ENCODE measurements at regions not wholly inside any gene's neighbourhood (a gene's known extent, or its start where the extent isn't known, plus 50 kb on each side); places are given as distances from the start of the nearest gene placed in this dataset.
"Not testable (repeated sequence)": the region's sequence is repeated elsewhere in the genome, so short reads cannot be mapped to it uniquely, and the experiment has no call there.

DNA sequence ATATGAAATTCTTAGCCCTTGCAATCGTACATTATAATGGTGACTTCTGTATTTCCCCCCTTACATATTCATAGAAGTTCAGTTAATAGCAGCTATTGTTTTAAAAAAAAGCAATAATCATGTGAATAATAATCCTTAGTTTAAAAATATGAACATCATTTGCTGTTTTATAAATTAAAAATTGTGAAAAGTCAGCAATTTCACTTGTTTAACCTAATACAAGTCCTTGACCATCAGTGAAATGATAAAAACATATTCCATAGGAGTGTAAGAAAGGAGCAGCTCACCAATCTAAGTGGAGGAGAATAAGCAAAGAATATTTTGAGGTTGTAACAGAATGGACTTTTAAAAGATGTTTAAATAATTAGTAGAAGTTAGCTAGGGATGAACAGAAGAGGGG, 650.2 kb downstream of the SUCLG1 start:
- Histone ChIP-seq H3K4me3 (ENCODE audit: low read length) (no peak overlapping the region), H3K27me3 (replicated peaks; ENCODE audit: insufficient read depth, low read length) (no peaks in the 10 kb centered on the region), H2AFZ (ENCODE audit: low read length) (no peak overlapping the region), H4K20me1 (ENCODE audit: insufficient read depth, low read length) (no peaks in the 10 kb centered on the region), H3K27ac (ENCODE audit: low read length) (no peak overlapping the region), H3K9ac (ENCODE audit: low read length) (no peak overlapping the region), H3K4me2 (ENCODE audit: low read depth, low read length) (no peak overlapping the region), H3K9me3 (replicated peaks; ENCODE audit: insufficient read depth, low read length) (no peaks in the 10 kb centered on the region), H3K9me2 (replicated peaks; ENCODE audit: insufficient read depth, low read length) (no peaks in the 10 kb centered on the region), H3K4me1 (ENCODE audit: low read length) (no peaks in the 10 kb centered on the region), H3F3A (ENCODE audit: insufficient read depth, low read length) (no peaks in the 10 kb centered on the region), H3K79me2 (ENCODE audit: low read length) (no peaks in the 10 kb centered on the region), H3K36me3 (replicated peaks; ENCODE audit: insufficient read depth, low read length) (no peaks in the 10 kb centered on the region)
- TF ChIP-seq EZH2 (optimal IDR thresholded peaks at IDR 0.05; ENCODE audit: low read depth, low read length) (no peak), EZH2phosphoT487 (IDR thresholded peaks at IDR 0.05; ENCODE audit: low read length) (no peak)
- TF ChIP-seq, protein P1, sequence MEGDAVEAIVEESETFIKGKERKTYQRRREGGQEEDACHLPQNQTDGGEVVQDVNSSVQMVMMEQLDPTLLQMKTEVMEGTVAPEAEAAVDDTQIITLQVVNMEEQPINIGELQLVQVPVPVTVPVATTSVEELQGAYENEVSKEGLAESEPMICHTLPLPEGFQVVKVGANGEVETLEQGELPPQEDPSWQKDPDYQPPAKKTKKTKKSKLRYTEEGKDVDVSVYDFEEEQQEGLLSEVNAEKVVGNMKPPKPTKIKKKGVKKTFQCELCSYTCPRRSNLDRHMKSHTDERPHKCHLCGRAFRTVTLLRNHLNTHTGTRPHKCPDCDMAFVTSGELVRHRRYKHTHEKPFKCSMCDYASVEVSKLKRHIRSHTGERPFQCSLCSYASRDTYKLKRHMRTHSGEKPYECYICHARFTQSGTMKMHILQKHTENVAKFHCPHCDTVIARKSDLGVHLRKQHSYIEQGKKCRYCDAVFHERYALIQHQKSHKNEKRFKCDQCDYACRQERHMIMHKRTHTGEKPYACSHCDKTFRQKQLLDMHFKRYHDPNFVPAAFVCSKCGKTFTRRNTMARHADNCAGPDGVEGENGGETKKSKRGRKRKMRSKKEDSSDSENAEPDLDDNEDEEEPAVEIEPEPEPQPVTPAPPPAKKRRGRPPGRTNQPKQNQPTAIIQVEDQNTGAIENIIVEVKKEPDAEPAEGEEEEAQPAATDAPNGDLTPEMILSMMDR (IDR thresholded peaks at IDR 0.05; ENCODE audit: low read length), result no peak
- DNase-seq, result no peak

DNA sequence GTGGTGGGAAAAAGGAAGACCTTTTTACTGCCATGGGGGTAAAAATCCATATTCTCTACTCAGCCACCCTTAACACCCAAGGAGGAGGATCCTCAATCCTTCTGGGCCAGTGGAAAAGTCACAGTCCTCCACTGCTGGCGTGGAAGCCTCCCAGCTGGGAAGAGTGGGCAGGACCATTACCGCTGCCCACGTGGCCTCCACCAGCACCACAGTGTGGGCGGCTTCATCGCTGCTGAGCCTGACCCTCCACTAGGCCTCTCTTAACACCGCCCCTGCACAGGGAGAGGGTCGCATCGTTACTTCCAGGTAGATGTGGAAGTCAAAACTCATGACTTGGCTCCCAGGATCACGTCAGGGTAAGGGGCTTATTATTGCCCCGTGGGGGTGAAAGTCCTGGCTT, 656.5 kb downstream of the SUCLG1 start:
- DNase-seq, result no peak
- TF ChIP-seq, protein P1 (IDR thresholded peaks at IDR 0.05; ENCODE audit: low read length), result no peak
- TF ChIP-seq EZH2phosphoT487 (IDR thresholded peaks at IDR 0.05; ENCODE audit: low read length) (no peak), EZH2 (optimal IDR thresholded peaks at IDR 0.05; ENCODE audit: low read depth, low read length) (no peak)
- Histone ChIP-seq H3K4me3 (ENCODE audit: low read length) (no peak overlapping the region), H3K4me1 (ENCODE audit: low read length) (no peaks in the 10 kb centered on the region), H4K20me1 (ENCODE audit: insufficient read depth, low read length) (no peaks in the 10 kb centered on the region), H3K27me3 (replicated peaks; ENCODE audit: insufficient read depth, low read length) (no peaks in the 10 kb centered on the region), H3K36me3 (replicated peaks; ENCODE audit: insufficient read depth, low read length) (no peaks in the 10 kb centered on the region), H3K4me2 (ENCODE audit: low read depth, low read length) (no peak overlapping the region), H2AFZ (ENCODE audit: low read length) (no peak overlapping the region), H3K9ac (ENCODE audit: low read length) (no peak overlapping the region), H3K9me3 (replicated peaks; ENCODE audit: insufficient read depth, low read length) (no peaks in the 10 kb centered on the region), H3F3A (ENCODE audit: insufficient read depth, low read length) (no peaks in the 10 kb centered on the region), H3K79me2 (ENCODE audit: low read length) (no peaks in the 10 kb centered on the region), H3K27ac (ENCODE audit: low read length) (no peak overlapping the region), H3K9me2 (replicated peaks; ENCODE audit: insufficient read depth, low read length) (no peaks in the 10 kb centered on the region)

DNA sequence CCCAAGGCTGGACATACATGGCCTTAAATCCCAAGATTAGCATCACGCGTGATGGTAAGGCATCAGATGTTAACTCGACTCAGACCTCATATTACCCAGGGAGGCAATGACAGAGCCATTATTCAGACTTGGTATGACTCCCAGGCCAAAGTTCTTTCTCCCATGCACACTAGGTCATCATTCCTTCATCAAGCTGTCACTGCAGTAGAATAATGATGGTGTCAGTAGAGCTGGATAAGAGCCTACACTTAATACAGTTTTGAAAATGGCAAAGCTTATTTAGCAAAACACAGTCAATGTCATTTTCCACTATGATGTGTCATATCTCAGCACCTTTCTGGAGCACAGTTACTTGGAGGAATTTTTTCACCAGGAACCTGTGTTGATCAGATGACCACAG, 663.3 kb downstream of the SUCLG1 start:
- Histone ChIP-seq H3K9me3 (replicated peaks; ENCODE audit: insufficient read depth, low read length) (no peaks in the 10 kb centered on the region), H3K9me2 (replicated peaks; ENCODE audit: insufficient read depth, low read length) (no peaks in the 10 kb centered on the region), H3F3A (ENCODE audit: insufficient read depth, low read length) (no peaks in the 10 kb centered on the region), H3K27ac (ENCODE audit: low read length) (no peak overlapping the region), H3K36me3 (replicated peaks; ENCODE audit: insufficient read depth, low read length) (no peaks in the 10 kb centered on the region), H2AFZ (ENCODE audit: low read length) (no peak overlapping the region), H4K20me1 (ENCODE audit: insufficient read depth, low read length) (no peaks in the 10 kb centered on the region), H3K4me2 (ENCODE audit: low read depth, low read length) (no peak overlapping the region), H3K4me3 (ENCODE audit: low read length) (no peak overlapping the region), H3K4me1 (ENCODE audit: low read length) (no peaks in the 10 kb centered on the region), H3K79me2 (ENCODE audit: low read length) (no peaks in the 10 kb centered on the region), H3K27me3 (replicated peaks; ENCODE audit: insufficient read depth, low read length) (no peaks in the 10 kb centered on the region), H3K9ac (ENCODE audit: low read length) (no peak overlapping the region)
- DNase-seq, result no peak
- no peak for TF ChIP-seq EZH2phosphoT487 (IDR thresholded peaks at IDR 0.05; ENCODE audit: low read length)
- TF ChIP-seq, protein P1 (IDR thresholded peaks at IDR 0.05; ENCODE audit: low read length), result no peak
- no peak for TF ChIP-seq EZH2 (optimal IDR thresholded peaks at IDR 0.05; ENCODE audit: low read depth, low read length)

DNA sequence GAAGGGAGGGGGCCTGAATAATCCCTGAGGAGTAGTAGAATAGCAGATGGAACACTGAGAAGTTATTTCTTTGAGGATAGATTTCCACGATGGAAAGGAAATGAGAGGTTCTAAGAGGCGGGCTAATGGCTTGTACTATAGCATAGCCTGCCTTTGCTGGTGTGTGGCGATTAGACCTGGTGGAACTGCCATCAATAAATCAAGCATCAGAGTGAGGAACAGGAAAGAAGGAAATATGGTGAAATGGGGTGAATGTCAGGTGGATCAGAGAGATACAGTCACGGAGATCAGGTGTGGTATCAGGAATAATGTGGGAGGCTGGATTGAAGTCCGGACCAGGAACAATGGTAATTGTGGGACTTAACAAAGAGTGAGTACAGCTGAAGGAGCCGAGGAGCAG, 668.6 kb downstream of the SUCLG1 start:
- not testable (repeated sequence) for H3F3A ChIP-seq (ENCODE audit: insufficient read depth, low read length); H3K4me2 ChIP-seq (ENCODE audit: low read depth, low read length); H2AFZ ChIP-seq (ENCODE audit: low read length); H3K36me3 ChIP-seq (replicated peaks; ENCODE audit: insufficient read depth, low read length); H3K4me3 ChIP-seq (ENCODE audit: low read length); H3K9ac ChIP-seq (ENCODE audit: low read length); H3K9me2 ChIP-seq (replicated peaks; ENCODE audit: insufficient read depth, low read length); H3K27ac ChIP-seq (ENCODE audit: low read length); DNase-seq; H3K9me3 ChIP-seq (replicated peaks; ENCODE audit: insufficient read depth, low read length); H3K4me1 ChIP-seq (ENCODE audit: low read length); H3K79me2 ChIP-seq (ENCODE audit: low read length); H4K20me1 ChIP-seq (ENCODE audit: insufficient read depth, low read length); H3K27me3 ChIP-seq (replicated peaks; ENCODE audit: insufficient read depth, low read length)

DNA sequence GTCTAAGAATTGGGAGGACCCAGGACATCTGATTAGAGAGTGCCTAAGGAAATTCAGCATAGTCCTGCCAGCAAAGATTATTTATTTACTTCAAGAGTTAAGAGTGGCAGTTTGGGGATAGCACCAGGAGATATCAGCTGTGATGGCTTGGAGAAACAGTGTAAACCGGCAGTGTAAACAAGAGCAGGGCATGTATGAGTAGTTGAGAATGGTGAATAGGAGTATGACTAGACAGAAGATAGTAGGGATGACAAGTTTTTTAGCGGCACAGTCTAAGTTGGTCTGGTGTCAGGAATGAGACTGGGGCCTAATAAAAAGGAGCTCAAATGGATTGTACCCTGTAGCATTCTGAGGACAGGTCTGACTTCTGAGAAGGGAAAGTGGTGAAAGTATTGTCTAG, 669.4 kb downstream of the SUCLG1 start:
- not testable (repeated sequence) for H3K79me2 ChIP-seq (ENCODE audit: low read length); H3K4me2 ChIP-seq (ENCODE audit: low read depth, low read length); DNase-seq; H3K9ac ChIP-seq (ENCODE audit: low read length); H3K9me3 ChIP-seq (replicated peaks; ENCODE audit: insufficient read depth, low read length); H3K4me1 ChIP-seq (ENCODE audit: low read length); H2AFZ ChIP-seq (ENCODE audit: low read length); H3K4me3 ChIP-seq (ENCODE audit: low read length); H3K9me2 ChIP-seq (replicated peaks; ENCODE audit: insufficient read depth, low read length); H3F3A ChIP-seq (ENCODE audit: insufficient read depth, low read length); H3K27ac ChIP-seq (ENCODE audit: low read length); H3K27me3 ChIP-seq (replicated peaks; ENCODE audit: insufficient read depth, low read length); H4K20me1 ChIP-seq (ENCODE audit: insufficient read depth, low read length); H3K36me3 ChIP-seq (replicated peaks; ENCODE audit: insufficient read depth, low read length)

DNA sequence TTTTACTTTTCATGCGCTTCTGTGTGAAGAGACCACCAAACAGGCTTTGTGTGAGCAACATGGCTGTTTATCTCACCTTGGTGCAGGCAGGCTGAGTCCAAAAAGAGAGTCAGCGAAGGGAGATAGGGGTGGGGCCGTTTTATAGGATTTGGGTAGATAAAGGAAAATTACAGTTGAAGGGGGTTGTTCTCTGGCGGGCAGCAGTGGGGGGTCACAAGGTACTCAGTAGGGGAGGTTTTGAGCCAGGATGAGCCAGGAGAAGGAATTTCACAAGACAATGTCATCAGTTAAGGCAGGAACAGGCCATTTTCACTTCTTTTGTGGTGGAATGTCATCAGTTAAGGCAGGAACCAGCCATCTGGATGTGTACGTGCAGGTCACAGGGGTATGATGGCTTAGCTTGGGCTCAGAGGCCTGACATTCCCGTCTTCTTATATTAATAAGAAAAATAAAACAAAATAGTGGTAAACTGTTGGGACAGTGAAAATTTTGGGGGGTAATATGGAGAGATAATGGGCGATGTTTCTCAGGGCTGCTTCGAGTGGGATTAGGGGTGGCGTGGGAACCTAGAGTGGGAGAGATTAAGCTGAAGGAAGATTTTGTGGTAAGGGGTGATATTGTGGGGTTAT, 670.0 kb downstream of the SUCLG1 start:
- H3F3A ChIP-seq (ENCODE audit: insufficient read depth, low read length); H3K4me1 ChIP-seq (ENCODE audit: low read length); H4K20me1 ChIP-seq (ENCODE audit: insufficient read depth, low read length); H3K4me3 ChIP-seq (ENCODE audit: low read length); H2AFZ ChIP-seq (ENCODE audit: low read length); H3K4me2 ChIP-seq (ENCODE audit: low read depth, low read length); H3K9ac ChIP-seq (ENCODE audit: low read length); H3K27me3 ChIP-seq (replicated peaks; ENCODE audit: insufficient read depth, low read length); DNase-seq; H3K79me2 ChIP-seq (ENCODE audit: low read length); H3K9me2 ChIP-seq (replicated peaks; ENCODE audit: insufficient read depth, low read length); H3K9me3 ChIP-seq (replicated peaks; ENCODE audit: insufficient read depth, low read length); H3K27ac ChIP-seq (ENCODE audit: low read length); H3K36me3 ChIP-seq (replicated peaks; ENCODE audit: insufficient read depth, low read length): not testable (repeated sequence)
